GM21526 (cell line): ENCODE measurements at regions not wholly inside any gene's neighbourhood (a gene's known extent, or its start where the extent isn't known, plus 50 kb on each side); places are given as distances from the start of the nearest gene placed in this dataset.

Experiments
- ATAC-seq: cut with Tn5 transposase; IDR thresholded peaks from one replicate; pipeline ENCODE4 v1.9.1; 2021; ENCODE audit warnings: moderate library complexity; ENCODE audit not compliant: unreplicated experiment, low FRiP score

- no peak for ATAC-seq
Observed at GRCh38 chr2:41853427-41854191, 194.2 kb upstream of the PKDCC start.

DNA sequence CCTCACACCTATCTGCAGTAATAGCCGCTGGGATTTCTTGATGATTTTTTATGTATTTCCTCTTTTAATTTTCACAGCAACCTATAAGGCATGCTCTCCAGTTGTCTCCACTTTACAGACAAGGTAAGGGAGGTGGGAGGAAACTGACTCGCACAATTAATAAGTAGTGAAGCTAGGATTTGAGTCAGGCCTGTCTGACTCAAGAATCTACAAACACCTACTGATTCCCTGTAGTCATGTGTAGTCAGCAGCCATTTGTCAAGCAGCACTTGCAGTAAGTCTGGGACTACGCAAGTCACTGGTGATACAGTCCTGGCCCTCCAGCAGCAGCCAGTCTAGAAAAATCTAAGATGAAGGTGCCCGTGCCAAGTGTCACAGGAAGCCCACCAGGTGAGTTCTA is 193.6 kb upstream of the PKDCC start:
- ATAC-seq, result no peak

- no peak for ATAC-seq
Observed at GRCh38 chr2:41856946-41857345, 190.9 kb upstream of the PKDCC start.

DNA sequence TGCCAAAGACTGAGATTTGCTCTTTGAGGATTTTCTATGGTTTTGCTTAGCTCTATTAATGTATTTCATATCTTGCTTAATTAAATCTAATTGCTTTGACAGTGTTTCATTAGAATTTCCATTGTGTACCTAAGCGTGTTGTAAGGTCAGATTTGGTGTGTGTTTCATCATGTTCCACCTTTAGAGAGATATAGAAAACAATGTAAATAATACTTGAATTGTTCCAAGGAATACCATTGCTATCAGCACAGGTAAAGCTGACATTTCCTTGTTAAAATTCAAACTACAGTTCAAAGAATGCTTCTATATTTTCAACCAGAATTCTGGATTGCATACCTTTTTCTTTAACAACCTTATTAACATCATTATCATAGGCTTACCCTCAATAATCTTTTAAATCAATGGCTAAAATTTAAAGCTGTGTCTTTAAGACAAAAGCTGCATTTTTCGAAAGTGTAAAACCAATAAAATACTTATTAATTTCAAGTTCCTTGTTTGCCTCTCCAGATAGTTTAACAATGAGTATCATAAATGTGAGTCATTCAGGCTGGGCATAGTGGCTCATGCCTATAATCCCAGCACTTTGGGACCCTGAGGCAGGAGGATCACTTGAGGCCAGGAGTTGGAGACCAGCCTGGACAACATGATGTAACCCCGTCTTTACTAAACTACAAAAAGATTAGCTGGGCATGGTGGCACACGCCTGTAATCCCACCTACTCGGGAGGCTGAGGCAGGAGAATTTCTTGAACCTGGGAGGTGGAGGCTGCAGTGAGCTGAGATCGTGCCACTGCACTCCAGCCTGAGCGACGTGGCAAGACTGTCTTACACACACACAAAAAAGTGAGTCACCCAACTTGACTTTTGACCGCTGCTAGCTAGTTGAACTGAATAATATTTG is 188.0 kb upstream of the PKDCC start:
- no peak for ATAC-seq

- ATAC-seq, result no peak
Observed at GRCh38 chr2:41863062-41863461, 184.8 kb upstream of the PKDCC start.

DNA sequence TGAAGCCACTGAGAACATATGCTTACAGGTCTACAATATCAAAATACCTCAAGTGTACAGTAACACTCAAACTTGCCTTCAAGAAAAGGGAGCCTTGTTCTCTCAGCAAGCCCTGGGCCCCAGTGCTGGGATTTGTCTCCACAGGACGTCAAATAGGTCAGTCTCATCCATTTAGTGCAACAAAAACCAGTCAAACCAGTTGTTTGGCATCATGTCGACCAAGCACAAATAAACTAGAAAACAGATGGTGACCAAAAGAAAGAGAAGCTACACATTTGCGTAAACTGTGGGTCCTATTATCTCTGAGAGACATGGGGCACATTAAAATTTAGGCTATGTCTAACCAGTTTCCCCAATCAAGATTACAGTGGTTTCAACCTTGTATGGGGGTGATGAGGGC is 182.6 kb upstream of the PKDCC start:
- ATAC-seq, result no peak

DNA sequence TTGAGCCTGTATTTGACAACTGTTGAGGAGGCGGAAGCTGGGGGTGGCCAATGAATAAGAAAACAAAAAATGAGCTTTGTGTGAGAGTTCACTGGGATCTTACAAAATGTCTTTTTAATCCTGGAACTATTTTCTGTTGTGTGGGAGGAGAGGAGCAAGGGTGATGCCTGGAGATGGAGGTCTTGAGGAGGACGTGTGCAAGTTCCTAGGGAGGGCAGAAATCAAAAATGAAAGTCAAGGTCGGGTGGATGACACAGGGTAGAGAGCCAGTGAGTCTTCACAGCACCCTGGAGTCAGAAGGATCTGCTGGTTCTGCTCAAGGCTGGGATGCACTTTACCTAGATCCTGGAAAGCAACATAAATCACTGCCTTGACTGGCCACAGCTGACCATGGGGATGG is 180.3 kb upstream of the PKDCC start:
- no peak for ATAC-seq

- peak; percentile 58 for ATAC-seq
Observed at GRCh38 chr2:41869542-41870264, 178.1 kb upstream of the PKDCC start.

DNA sequence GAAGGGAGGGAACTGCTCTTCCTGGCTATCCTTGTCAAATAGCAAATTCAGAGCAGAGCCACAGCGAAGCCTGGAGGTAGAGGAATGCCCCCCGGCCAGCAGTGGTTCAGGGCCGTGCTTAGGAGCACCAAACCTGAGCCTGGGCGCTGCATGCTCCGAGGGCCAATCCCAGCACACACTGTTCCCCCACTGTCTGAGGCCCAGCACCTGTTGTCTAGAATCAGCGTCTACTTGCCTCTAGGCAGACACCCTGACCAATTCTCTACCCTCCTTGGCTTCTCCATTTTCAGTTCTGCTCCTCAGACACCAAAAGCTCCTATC is 177.6 kb upstream of the PKDCC start:
- no peak for ATAC-seq

- ATAC-seq, result no peak
Observed at GRCh38 chr2:41871080-41871479, 176.7 kb upstream of the PKDCC start.

DNA sequence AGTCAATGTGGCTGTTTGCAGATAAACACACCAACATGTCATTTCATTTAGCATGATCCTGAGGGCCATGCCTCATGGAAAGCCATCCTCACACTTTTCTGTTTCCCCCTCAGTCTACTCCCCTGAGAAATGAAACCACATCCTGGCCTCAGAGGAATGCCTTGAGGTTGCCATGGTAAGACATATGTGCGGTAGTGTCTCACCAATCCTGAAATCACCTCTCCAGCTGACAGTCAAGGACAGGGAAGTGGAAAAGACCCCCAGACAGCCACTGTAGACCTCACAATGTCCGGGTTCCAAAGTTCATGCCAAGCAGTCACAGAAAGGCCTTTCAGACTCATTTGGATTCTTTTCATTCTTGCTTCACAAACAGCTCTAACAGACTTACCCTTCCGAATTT is 175.2 kb upstream of the PKDCC start:
- ATAC-seq, result no peak

- no peak for ATAC-seq
Observed at GRCh38 chr2:41873102-41874031, 174.5 kb upstream of the PKDCC start.

DNA sequence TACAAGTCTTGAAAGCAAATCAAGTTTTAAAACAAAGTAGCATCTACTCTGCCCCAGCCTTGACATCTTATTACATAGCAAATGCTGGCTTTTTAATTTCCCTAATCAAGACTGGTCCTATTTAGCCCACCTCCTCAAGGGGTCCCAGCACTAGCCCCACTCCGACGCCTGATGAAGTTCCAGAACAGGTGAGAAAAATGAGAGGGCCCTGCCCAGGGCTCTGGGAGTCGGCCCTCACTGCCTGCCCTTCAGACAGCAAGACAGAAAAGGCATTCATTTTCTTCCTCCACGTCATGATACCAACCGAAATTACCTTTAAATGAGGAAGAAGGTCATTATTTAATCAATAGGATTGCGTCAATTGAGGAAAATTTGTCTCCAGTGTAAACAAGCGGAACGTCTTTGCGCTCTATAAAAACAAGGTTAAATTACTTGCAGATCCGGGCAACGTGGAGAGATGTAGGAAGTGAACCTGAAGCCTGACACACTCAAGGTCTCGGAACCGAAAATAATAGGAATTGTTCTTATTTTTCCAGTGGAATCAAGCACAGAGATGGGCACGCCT is 170.6 kb upstream of the PKDCC start:
- ATAC-seq, result no peak

- no peak for ATAC-seq
Observed at GRCh38 chr2:41878056-41878455, 169.8 kb upstream of the PKDCC start.

DNA sequence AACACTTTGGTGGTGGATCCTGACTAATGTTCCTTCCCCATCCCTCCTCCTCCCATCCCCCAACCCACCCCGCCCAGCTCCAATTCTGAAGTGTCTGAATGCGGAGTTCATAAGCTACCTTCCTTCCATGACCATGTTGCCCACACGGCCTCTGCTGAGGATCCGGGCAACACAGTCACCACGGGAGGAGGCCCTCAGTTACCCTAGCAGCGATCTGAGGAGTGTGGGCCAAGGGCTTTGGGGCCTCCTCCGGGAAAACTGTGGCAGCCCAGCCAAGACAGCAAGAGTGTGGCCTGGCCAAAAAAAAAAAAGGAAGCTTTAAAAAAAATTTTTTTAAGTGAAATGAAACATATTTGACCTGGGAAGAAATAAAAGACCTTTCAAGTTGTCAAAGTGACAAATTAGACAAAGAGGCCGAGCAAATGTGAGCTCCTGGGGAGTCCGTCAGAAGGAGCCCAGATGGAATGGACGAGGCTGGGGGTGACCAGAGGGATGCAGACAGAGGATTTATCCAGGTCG is 169.0 kb upstream of the PKDCC start:
- ATAC-seq, result no peak

DNA sequence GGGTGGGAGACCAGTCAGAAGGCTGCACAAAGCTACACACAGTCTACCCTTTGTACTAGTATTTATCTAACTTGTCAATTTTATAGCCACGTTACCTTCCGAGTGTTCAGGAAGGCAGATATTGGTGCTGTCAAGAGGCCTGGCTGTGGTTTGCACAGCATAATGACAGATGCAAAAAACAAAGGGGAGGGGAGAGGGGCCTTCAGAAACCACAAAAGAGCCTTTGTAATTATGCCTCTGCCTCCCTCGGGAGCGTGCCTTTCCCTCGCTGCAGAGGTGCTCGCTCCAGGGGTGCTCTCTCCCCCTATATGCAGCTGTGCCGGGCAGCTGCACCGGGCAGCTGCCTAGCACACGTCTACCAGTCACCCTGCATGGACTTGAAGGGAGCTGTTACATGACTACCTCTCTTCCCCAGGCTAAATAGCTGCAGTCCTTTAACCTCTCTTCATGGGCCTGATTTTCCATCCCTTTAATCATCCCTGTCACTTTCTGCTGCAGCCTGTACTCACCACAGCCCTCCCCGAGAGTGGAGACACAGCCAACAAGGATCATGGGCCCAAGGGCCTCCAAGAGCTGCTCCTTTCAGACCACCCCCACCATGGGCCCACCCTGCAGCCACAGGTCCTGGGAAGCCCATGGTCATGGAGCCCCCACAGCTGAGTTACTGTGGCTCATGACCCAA is 168.4 kb upstream of the PKDCC start:
- no peak for ATAC-seq

GRCh38 chr2:41880561-41881243 is 167.1 kb upstream of the PKDCC start:
- ATAC-seq, result no peak

GRCh38 chr2:41881249-41881648 is 166.6 kb upstream of the PKDCC start:
- ATAC-seq, result no peak

DNA sequence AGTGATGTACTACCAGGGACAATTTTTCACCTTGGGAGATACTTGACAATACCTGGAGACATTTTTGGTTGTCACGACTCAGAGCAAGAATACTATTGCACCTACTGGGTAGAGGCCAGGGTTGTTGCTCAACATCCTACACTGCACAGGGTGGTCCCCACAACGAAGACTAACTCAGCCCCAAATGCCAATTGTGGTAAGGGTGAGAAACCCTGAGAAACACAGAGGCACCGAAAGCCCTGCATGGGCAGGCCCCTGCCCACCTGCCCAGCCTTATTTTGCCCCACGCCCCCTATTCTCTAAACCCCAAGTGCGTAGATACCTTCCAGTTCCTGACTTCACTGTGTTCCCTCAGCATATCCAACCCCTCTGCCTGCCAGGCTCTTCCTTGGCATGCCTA is 163.1 kb upstream of the PKDCC start:
- no peak for ATAC-seq
